GM12864 (cell line): ENCODE measurements at regions not wholly inside any gene's neighbourhood (a gene's known extent, or its start where the extent isn't known, plus 50 kb on each side); places are given as distances from the start of the nearest gene placed in this dataset.
"Not testable (repeated sequence)": the region's sequence is repeated elsewhere in the genome, so short reads cannot be mapped to it uniquely, and the experiment has no call there.

Source experiments
- DNase-seq: peaks from one replicate; pipeline ENCODE4 v3.0.0-alpha.2; 2011; ENCODE audit warnings: low read depth
- H3K4me3 ChIP-seq: 2 replicates; pipeline ENCODE4 v1.5.1; 2011; ENCODE audit warnings: mild to moderate bottlenecking, low read depth, low read length, control low read depth
- CTCF ChIP-seq: IDR thresholded peaks from 2 replicates; pipeline ENCODE4 v1.5.1; 2011; ENCODE audit warnings: low read depth, mild to moderate bottlenecking, moderate library complexity, low read length, control low read depth, inconsistent platforms; ENCODE audit errors: missing control alignments

GRCh38 chr5:51622161-51622790 is 239.0 kb downstream of the ISL1 start:
- DNase-seq = no peak
- no peak overlapping the region for H3K4me3 ChIP-seq
- no peak for TF ChIP-seq CTCF

- TF ChIP-seq CTCF = no peak
Measured at GRCh38 chr5:51625224-51625968, 242.1 kb downstream of the ISL1 start.

GRCh38 chr5:51632027-51632426 is 248.8 kb downstream of the ISL1 start:
- no peak for DNase-seq
- H3K4me3 ChIP-seq = no peak overlapping the region
- no peak for TF ChIP-seq CTCF

More at GRCh38 chr5:51625224-51625968, 242.1 kb downstream of the ISL1 start:
- no peak for DNase-seq
- H3K4me3 ChIP-seq = no peak overlapping the region

GRCh38 chr5:51632793-51633192 is 249.5 kb downstream of the ISL1 start:
- DNase-seq = no peak
- TF ChIP-seq CTCF = no peak
- no peak overlapping the region for H3K4me3 ChIP-seq

DNA sequence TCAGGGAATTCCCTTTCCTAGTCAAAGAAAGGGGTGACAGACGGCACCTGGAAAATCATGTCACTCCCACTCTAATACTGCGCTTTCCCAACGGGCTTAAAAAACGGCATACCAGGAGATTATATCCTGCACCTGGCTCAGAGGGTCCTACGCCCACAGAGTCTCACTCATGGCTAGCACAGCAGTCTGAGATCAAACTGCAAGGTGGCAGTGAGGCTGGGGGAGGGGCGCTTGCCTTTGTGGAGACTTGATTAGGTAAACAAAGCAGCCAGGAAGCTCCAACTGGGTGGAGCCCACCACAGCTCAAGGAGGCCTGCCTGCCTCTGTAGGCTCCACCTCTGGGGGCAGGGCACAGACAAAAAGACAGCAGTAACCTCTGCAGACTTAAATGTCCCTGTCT is 253.7 kb downstream of the ISL1 start:
- DNase-seq, H3K4me3 ChIP-seq: not testable (repeated sequence)

DNA sequence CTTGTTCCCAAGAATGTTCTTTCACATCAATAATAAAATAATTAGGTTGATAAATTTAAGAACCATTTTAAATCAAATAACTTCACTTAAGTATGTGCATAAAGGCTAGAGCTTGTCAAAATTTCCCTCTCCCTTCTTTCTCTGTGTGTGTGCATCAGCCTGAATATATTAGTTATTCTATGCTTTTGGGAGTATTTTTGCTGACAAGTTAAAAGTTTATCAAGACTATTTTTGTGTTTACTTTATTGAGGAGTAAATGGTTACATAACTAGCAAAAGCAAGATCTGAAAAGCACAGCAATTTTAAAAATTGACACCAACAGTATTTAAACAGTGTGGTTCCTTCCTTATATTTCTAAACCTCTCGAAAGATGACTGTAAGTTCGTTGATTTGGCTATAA is 261.7 kb downstream of the ISL1 start:
- no peak for TF ChIP-seq CTCF
- H3K4me3 ChIP-seq = no peak overlapping the region
- DNase-seq = no peak

- no peak overlapping the region for H3K4me3 ChIP-seq
- TF ChIP-seq CTCF = no peak
- no peak for DNase-seq
Measured at GRCh38 chr5:51646482-51646881, 263.2 kb downstream of the ISL1 start.
